GM19372 (cell line): ENCODE measurements at regions not wholly inside any gene's neighbourhood (a gene's known extent, or its start where the extent isn't known, plus 50 kb on each side); places are given as distances from the start of the nearest gene placed in this dataset.
"Not testable (repeated sequence)": the region's sequence is repeated elsewhere in the genome, so short reads cannot be mapped to it uniquely, and the experiment has no call there.

ENCODE experiments used
- ATAC-seq: cut with Tn5 transposase; IDR thresholded peaks from one replicate; pipeline ENCODE4 v1.9.1; 2021; ENCODE audit warnings: mild to moderate bottlenecking, low read depth, moderate library complexity; ENCODE audit not compliant: unreplicated experiment

GRCh38 chr4:24369507-24370029 is 214.8 kb downstream of the DHX15 start:
- no peak for ATAC-seq

DNA sequence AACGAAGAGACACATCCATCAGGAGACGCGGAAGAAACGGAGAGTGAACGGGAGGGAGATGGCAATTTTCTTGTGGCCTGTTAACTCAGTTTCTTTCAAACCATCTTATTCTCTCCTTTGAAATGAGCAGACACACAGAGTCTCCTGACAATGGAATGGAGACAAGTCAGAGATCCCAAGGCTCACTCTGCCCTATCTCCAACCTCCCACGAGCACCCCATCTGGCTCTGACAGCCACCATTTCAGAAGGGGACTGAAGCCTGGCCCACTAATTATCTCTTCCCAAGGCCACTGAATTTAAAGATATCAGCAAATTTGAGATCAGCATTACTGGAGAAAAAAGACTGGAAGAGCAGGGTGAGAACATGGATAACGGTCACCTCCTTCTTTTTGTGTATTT is 215.6 kb downstream of the DHX15 start:
- ATAC-seq, result no peak

GRCh38 chr4:24364852-24365251 is 219.5 kb downstream of the DHX15 start:
- ATAC-seq, result no peak

DNA sequence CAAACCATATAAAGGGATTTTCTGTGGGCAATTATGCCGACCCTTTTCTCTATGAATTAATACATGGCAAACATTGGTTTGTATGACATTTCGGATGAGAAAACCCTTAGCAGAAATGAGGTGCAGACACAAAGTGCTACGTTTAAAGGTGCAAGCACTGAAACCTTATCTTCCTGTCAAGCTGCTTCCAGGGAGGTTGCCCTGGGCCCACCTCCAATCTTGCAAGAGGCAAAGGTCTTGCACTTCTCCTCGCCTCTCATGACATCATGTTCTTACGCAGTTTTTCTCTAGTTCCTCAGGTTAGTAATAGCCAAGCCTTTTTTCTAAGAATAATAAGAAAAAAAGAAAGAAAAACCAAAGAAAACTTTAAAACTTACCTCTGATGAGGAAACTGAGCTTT is 220.1 kb downstream of the DHX15 start:
- ATAC-seq, result no peak

DNA sequence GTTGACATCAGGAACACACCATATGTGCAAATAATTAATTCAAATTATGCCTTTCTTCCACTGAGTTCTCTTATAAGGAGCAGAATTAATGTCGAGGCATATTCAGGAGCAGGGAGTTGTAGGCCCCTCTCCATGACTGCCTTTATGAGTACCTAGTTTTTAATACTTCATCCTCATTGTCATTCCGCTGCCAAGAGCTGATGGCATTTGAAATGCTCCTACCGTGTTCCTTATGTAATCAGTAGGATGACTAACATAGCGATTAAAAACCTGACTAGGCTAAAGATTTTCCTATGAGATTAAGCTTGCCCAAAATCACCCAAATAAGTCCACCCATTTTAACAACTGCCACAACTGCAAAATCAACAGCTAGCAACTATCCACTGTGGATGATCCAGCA is 220.6 kb downstream of the DHX15 start:
- ATAC-seq, result no peak

- no peak for ATAC-seq
These were observed 232.2 kb downstream of the DHX15 start for GRCh38 chr4:24352112-24352511.

- ATAC-seq, result not testable (repeated sequence)
These were observed 235.0 kb downstream of the DHX15 start for GRCh38 chr4:24349168-24349996.

DNA sequence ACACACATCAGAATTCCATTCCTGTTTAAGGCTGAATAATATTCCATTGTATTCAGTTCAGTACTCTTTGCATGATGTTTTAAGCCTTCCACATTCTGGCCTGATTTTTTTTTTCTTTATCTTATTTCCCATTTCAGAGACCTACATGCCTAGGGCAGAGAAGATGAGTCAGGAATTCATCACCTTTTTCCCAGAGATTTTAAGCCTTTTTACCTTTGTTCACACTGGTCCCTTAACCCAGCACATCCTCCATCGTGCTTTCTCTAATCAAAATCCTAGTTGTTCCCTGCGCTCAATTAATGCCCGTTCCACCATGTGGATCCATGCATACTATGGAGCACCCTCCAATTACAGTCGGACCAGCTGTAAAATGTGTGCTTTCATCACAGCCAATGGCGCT is 245.1 kb downstream of the DHX15 start:
- no peak for ATAC-seq

- ATAC-seq, result no peak
These were observed 246.7 kb downstream of the DHX15 start for GRCh38 chr4:24337451-24338190.

DNA sequence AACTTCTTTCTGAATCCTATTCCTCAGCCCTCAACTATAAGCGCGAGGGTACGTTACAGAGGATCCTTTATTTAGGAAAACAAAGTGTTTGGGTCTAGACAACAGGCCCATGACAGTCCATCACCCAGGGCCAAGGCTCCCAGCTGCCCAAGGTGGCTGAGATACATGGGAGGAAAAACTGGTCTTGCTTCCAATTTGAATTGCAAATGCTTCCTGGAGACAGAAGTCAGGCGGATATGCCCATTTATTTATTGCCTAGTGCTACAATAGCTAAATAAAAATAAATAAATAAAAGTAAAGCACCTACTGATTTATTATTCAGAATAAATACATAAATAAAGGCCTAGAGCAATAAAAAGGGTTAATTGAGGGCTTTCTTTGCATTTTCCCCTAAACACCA is 248.7 kb downstream of the DHX15 start:
- ATAC-seq, result no peak

- no peak for ATAC-seq
These were observed 249.4 kb downstream of the DHX15 start for GRCh38 chr4:24334906-24335305.

DNA sequence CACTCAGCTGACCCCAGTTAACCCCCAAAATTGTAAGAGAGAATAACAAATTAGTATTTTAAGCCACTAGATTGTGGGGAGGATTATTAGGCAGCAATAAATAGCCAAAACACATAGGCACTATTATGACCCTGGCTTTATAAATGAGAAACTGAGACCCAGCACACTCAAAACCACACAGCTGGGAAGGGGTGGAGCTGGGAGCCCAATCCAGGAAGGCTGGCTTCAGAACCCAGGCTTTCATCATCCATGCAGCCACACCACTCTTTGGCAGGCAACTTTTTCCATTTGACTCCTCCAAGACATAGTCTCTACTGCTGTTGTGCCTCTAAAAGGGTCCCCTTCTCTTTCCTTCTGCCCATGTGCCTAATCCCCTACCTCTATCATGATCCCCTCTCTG is 253.8 kb downstream of the DHX15 start:
- no peak for ATAC-seq

- ATAC-seq, result no peak
These were observed 254.2 kb downstream of the DHX15 start for GRCh38 chr4:24330172-24330571.

- ATAC-seq, result no peak
These were observed 255.6 kb downstream of the DHX15 start for GRCh38 chr4:24328711-24329110.

GRCh38 chr4:24328310-24328709 is 256.0 kb downstream of the DHX15 start:
- ATAC-seq, result no peak

DNA sequence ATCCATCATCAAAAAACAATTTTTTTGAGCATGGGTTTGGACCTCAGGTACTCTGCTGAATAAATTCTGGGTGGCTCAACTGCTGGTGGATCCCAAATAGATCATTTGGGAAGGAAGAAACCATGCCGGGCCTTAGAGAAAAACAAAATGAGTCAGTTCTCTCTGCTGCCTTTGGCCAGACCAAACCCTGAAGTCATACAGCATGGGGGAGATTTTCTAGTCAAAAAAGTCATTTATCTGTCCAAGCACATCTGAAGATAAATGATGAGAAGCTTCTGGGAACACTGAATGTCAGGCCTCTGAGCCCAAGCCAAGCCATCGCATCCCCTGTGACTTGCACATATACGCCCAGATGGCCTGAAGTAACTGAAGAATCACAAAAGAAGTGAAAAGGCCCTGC is 261.4 kb downstream of the DHX15 start:
- no peak for ATAC-seq

DNA sequence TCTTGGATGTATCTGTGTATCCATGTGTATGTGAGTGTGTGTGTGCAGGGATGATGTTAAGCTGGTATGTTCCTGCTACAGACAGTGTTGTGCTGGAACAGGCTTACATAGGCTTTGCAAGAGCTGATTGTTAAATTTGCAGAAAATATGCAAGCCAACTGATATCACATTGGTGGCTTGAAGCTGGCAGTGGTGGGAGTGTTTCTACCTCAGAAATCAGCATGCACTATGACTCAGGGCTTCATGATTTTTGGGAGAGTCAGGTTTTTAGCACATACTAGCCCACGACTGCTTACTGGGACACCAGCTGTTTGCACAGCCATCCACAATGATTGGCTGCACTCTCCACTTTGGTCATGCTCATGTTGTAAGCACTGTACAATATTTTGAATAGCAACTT is 261.8 kb downstream of the DHX15 start:
- ATAC-seq, result no peak

DNA sequence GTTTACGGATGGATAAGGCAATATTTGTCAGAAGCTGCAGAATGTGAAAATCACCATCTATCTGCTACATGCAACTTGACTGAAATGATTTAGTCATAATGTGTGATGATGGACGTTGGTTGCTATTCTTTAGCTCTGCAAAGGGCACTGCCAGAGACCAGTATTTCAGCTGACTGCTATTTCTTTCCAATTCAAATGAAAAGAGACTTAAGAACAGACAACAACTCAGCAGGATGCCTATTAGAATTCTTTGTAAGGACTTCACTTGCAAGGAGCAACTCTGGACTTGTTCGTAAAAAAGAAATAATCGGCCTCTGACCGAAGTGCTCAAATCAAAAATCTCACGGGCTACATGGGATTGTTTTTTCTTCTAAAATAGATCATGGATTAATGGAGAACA is 262.7 kb downstream of the DHX15 start:
- ATAC-seq, result no peak

GRCh38 chr4:24321131-24321530 is 263.2 kb downstream of the DHX15 start:
- no peak for ATAC-seq

- ATAC-seq, result no peak
These were observed 265.0 kb downstream of the DHX15 start for GRCh38 chr4:24319387-24319786.

DNA sequence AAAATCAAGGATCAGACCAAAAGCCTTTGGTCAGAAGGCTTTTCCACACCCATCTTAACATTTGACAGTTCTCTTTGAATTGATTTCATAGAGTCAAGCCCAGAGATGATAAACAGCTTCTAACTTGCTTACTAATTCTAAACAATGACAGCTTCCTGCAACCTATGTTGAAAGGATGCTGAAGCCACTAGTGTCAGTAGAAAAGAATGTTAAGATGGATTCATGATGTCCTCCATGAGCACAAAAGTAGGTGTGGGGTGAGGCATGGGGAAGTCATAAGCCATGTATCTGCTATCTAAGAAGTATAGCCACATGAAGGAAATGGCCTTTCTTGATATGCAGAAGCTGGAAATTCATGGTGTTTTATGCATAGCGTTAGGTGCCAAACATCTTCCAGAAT is 269.3 kb downstream of the DHX15 start:
- ATAC-seq, result no peak
